GM23338 (cell line): ENCODE measurements at regions not wholly inside any gene's neighbourhood (a gene's known extent, or its start where the extent isn't known, plus 50 kb on each side); places are given as distances from the start of the nearest gene placed in this dataset.

Source experiments
- ATAC-seq: fragments of 200-7000 bp; cut with Tn5 transposase; 3 replicates; pipeline ENCODE4 v1.9.1; 2020
- DNase-seq: peaks from one replicate; pipeline ENCODE4 v3.0.0-alpha.2; 2015; ENCODE audit warnings: low spot score
- H2AFZ ChIP-seq: fragments of 200-600 bp; sonication (generic); 2 replicates; pipeline ENCODE4 v1.8.0; 2016; ENCODE audit warnings: antibody characterized with exemption, mild to moderate bottlenecking, moderate library complexity
- H3F3A ChIP-seq: fragments of 200-600 bp; sonication (generic); replicated peaks from 2 replicates; pipeline ENCODE4 v1.8.0; 2017; ENCODE audit warnings: antibody characterized with exemption, mixed run types, low read depth
- H3K27ac ChIP-seq: fragments of 200-600 bp; sonication (generic); 2 replicates; pipeline ENCODE4 v1.6.1; 2016; ENCODE audit warnings: low read depth
- H3K27me3 ChIP-seq: fragments of 200-600 bp; sonication (generic); 2 replicates; pipeline ENCODE4 v1.8.0; 2016; ENCODE audit warnings: mild to moderate bottlenecking, mixed run types, moderate library complexity; ENCODE audit not compliant: insufficient read depth
- H3K36me3 ChIP-seq: fragments of 200-600 bp; sonication (generic); 2 replicates; pipeline ENCODE4 v1.8.0; 2016; ENCODE audit warnings: mild to moderate bottlenecking; ENCODE audit not compliant: insufficient read depth
- H3K4me1 ChIP-seq: fragments of 200-600 bp; sonication (generic); 2 replicates; pipeline ENCODE4 v1.8.0; 2016; ENCODE audit warnings: mild to moderate bottlenecking, moderate library complexity; ENCODE audit not compliant: insufficient read depth
- H3K4me2 ChIP-seq: fragments of 200-600 bp; sonication (generic); 2 replicates; pipeline ENCODE4 v1.7.1; 2017; ENCODE audit warnings: mixed run types
- H3K4me3 ChIP-seq: fragments of 200-600 bp; sonication (generic); 2 replicates; pipeline ENCODE4 v1.6.1; 2016; ENCODE audit warnings: mixed run types
- H3K79me2 ChIP-seq: fragments of 200-600 bp; sonication (generic); replicated peaks from 2 replicates; pipeline ENCODE4 v1.8.0; 2017; ENCODE audit warnings: mild to moderate bottlenecking; ENCODE audit not compliant: insufficient read depth
- H3K9me2 ChIP-seq: fragments of 200-600 bp; sonication (generic); 2 replicates; pipeline ENCODE4 v1.8.0; 2017; ENCODE audit not compliant: insufficient read depth
- H4K20me1 ChIP-seq: fragments of 200-600 bp; sonication (generic); replicated peaks from 2 replicates; pipeline ENCODE4 v1.8.0; 2017; ENCODE audit warnings: mild to moderate bottlenecking; ENCODE audit not compliant: insufficient read depth
- H3K27ac Mint-ChIP-seq: 2 replicates; pipeline ENCODE4 v1.8.0; 2020; ENCODE audit warnings: inconsistent platforms, mild to moderate bottlenecking, moderate library complexity, mixed read lengths
- H3K27me3 Mint-ChIP-seq: 3 replicates; pipeline ENCODE4 v1.8.0; 2022; ENCODE audit warnings: low read depth, mild to moderate bottlenecking, moderate library complexity, mixed read lengths, inconsistent platforms; ENCODE audit not compliant: insufficient read depth, poor library complexity
- H3K36me3 Mint-ChIP-seq: 3 replicates; pipeline ENCODE4 v1.8.0; 2021; ENCODE audit warnings: low read depth, mild to moderate bottlenecking, inconsistent platforms, moderate library complexity, mixed read lengths
- H3K4me1 Mint-ChIP-seq: 3 replicates; pipeline ENCODE4 v1.8.0; 2020; ENCODE audit warnings: mild to moderate bottlenecking, inconsistent platforms, mixed read lengths
- H3K4me3 Mint-ChIP-seq: 3 replicates; pipeline ENCODE4 v1.8.0; 2021; ENCODE audit warnings: moderate library complexity, mild to moderate bottlenecking, inconsistent platforms, mixed read lengths
- H3K9me3 Mint-ChIP-seq: 3 replicates; pipeline ENCODE4 v1.8.0; 2020; ENCODE audit warnings: moderate library complexity, mild to moderate bottlenecking, inconsistent platforms, mixed read lengths
- CREB1 ChIP-seq: fragments of 250-450 bp; sonication (Bioruptor Pico); IDR thresholded peaks from 2 replicates; pipeline ENCODE4 v1.5.0; 2020; ENCODE audit warnings: low read depth, mild to moderate bottlenecking, moderate library complexity
- ETS1 ChIP-seq: IDR thresholded peaks from 2 replicates; pipeline ENCODE4 v1.6.1; 2016; ENCODE audit warnings: antibody characterized with exemption
- EZH2 ChIP-seq: fragments of 200-600 bp; sonication (generic); IDR thresholded peaks from one replicate; pipeline ENCODE4 v1.8.0; 2017; ENCODE audit warnings: antibody characterized with exemption, mild to moderate bottlenecking, low read depth; ENCODE audit not compliant: unreplicated experiment
- EZH2phosphoT487 ChIP-seq: fragments of 200-600 bp; sonication (generic); IDR thresholded peaks from one replicate; pipeline ENCODE4 v1.8.1; 2018; ENCODE audit warnings: antibody characterized with exemption; ENCODE audit not compliant: unreplicated experiment
- JUNB ChIP-seq: IDR thresholded peaks from one replicate; pipeline ENCODE4 v1.6.1; 2016; ENCODE audit warnings: antibody characterized with exemption; ENCODE audit not compliant: unreplicated experiment
- NANOG ChIP-seq: IDR thresholded peaks from 2 replicates; pipeline ENCODE4 v1.6.1; 2016; ENCODE audit warnings: antibody characterized with exemption, borderline replicate concordance
- POLR2AphosphoS5 ChIP-seq: IDR thresholded peaks from 2 replicates; pipeline ENCODE4 v1.6.1; 2016; ENCODE audit warnings: antibody characterized with exemption, low read depth
- REST ChIP-seq: IDR thresholded peaks from one replicate; pipeline ENCODE4 v1.6.1; 2018; ENCODE audit warnings: antibody characterized with exemption; ENCODE audit not compliant: unreplicated experiment
- STAT1 ChIP-seq: IDR thresholded peaks from one replicate; pipeline ENCODE4 v1.6.1; 2016; ENCODE audit warnings: antibody characterized with exemption; ENCODE audit not compliant: unreplicated experiment
- ZNF114 ChIP-seq: fragments of 250-450 bp; sonication (Bioruptor Pico); IDR thresholded peaks from 2 replicates; pipeline ENCODE4 v1.5.0; 2020; ENCODE audit warnings: mild to moderate bottlenecking, moderate library complexity
- ZNF331 ChIP-seq: fragments of 250-450 bp; sonication (Bioruptor Pico); IDR thresholded peaks from 2 replicates; pipeline ENCODE4 v1.5.0; 2020; ENCODE audit warnings: low read depth, mild to moderate bottlenecking, moderate library complexity
- ZNF462 ChIP-seq: fragments of 250-450 bp; sonication (Bioruptor Pico); IDR thresholded peaks from 2 replicates; pipeline ENCODE4 v1.5.0; 2020; ENCODE audit warnings: mild to moderate bottlenecking, moderate library complexity
- TF ChIP-seq, protein P1 (sequence below), 2 experiments: fragments of 200-600 bp in 1 of 2; sonication (generic) in 1 of 2; conservative IDR thresholded peaks; 2 replicates each; pipeline versions ENCODE4 v1.5.1 to v1.6.1; 2016 to 2017; ENCODE audit warnings: antibody characterized with exemption in 2 of 2, low read depth in 2 of 2, mild to moderate bottlenecking in 2 of 2, moderate library complexity in 1 of 2

DNA sequence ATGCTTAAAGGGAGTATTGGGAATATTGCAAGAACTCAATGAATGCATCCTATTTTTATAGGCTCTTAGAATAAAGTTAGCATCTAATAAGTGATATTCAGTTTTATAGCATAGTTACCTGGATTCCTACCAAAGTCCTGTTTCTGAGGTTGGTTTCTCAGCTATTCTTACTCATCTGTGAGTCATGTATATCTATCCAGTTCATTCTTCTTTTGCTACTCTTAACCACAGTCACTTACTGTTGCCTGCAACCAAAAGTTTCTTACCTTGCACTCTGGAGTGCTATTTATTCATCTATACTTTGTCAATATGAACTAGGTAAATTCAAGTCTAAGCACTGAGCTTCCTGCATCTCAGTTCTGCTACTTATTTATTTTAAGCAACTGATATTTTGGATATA is 322.5 kb downstream of the HS3ST1 start:
- Histone ChIP-seq H3K4me3 (no peak overlapping the region), H3F3A (no peaks in the 10 kb centered on the region), H3K27ac (no peak overlapping the region), H4K20me1 (no peaks in the 10 kb centered on the region), H2AFZ (no peak overlapping the region), H3K36me3 (no peaks in the 10 kb centered on the region), H3K9me2 (peaks cover 3% of the 10 kb centered on the region; the same call in 1 of the 2 replicates), H3K4me1 (no peaks in the 10 kb centered on the region), H3K4me2 (no peak overlapping the region), H3K79me2 (no peaks in the 10 kb centered on the region), H3K27me3 (no peaks in the 10 kb centered on the region)
- ATAC-seq = no peak
- Mint-ChIP-seq H3K36me3 (no peaks in the 10 kb centered on the region), H3K27ac (no peak overlapping the region), H3K4me1 (no peaks in the 10 kb centered on the region), H3K27me3 (no peaks in the 10 kb centered on the region), H3K9me3 (no peaks in the 10 kb centered on the region), H3K4me3 (no peak overlapping the region)
- no peak for TF ChIP-seq EZH2
- TF ChIP-seq ETS1 = no peak
- TF ChIP-seq, protein P1, sequence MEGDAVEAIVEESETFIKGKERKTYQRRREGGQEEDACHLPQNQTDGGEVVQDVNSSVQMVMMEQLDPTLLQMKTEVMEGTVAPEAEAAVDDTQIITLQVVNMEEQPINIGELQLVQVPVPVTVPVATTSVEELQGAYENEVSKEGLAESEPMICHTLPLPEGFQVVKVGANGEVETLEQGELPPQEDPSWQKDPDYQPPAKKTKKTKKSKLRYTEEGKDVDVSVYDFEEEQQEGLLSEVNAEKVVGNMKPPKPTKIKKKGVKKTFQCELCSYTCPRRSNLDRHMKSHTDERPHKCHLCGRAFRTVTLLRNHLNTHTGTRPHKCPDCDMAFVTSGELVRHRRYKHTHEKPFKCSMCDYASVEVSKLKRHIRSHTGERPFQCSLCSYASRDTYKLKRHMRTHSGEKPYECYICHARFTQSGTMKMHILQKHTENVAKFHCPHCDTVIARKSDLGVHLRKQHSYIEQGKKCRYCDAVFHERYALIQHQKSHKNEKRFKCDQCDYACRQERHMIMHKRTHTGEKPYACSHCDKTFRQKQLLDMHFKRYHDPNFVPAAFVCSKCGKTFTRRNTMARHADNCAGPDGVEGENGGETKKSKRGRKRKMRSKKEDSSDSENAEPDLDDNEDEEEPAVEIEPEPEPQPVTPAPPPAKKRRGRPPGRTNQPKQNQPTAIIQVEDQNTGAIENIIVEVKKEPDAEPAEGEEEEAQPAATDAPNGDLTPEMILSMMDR (conservative IDR thresholded peaks at IDR 0.05; ENCODE audit: low read depth in 2 of 2) = no peak
- TF ChIP-seq ZNF462 (CRISPR knock-in tag) = no peak
- no peak for TF ChIP-seq STAT1
- no peak for TF ChIP-seq ZNF114 (CRISPR knock-in tag)
- no peak for TF ChIP-seq POLR2AphosphoS5
- no peak for TF ChIP-seq REST
- TF ChIP-seq JUNB = no peak
- TF ChIP-seq CREB1 (CRISPR knock-in tag) = no peak
- TF ChIP-seq NANOG = no peak
- TF ChIP-seq EZH2phosphoT487 = no peak
- TF ChIP-seq ZNF331 (CRISPR knock-in tag) = no peak
- DNase-seq = no peak
